ENCODE measurements at regions not wholly inside any gene's neighbourhood (a gene's known extent, or its start where the extent isn't known, plus 50 kb on each side); places are given as distances from the start of the nearest gene placed in this dataset.
"Not testable (repeated sequence)": the region's sequence is repeated elsewhere in the genome, so short reads cannot be mapped to it uniquely, and the experiment has no call there.

DNA sequence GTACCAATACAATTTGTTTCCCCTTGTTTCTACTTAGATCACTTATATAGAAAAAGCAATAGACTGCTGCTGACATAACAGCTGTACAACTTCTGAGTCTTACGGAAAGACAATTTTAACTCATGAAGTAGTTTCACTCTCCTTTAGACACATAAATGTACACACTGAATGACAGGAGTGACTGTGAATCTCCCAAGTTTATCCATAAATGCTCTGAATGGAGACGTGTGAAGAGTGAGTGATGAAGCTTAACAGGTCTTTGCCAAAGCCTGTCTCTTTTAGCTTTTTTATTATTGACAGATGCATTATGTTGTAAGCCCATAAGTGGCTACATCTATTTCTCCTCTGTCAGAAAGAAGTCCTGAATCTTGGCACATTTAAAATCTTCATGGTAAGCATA lies 265.9 kb downstream of the TRIM36 start:
- no peak for DNase-seq (ENCODE audit: low read depth in 2 of 2)
- no peak for TF ChIP-seq CTCF (IDR thresholded peaks at IDR 0.05; ENCODE audit: low read depth, low read length)
- no peak overlapping the region for H3K4me3 ChIP-seq (replicated peaks in 1 of 2; ENCODE audit: low read depth in 2 of 2, low read length in 2 of 2)

GRCh38 chr5:114898602-114899001 lies 271.1 kb downstream of the TRIM36 start:
- TF ChIP-seq CTCF (IDR thresholded peaks at IDR 0.05; ENCODE audit: low read depth, low read length) = no peak
- DNase-seq (ENCODE audit: low read depth in 2 of 2) = no peak
- no peak overlapping the region for H3K4me3 ChIP-seq (replicated peaks in 1 of 2; ENCODE audit: low read depth in 2 of 2, low read length in 2 of 2)

DNA sequence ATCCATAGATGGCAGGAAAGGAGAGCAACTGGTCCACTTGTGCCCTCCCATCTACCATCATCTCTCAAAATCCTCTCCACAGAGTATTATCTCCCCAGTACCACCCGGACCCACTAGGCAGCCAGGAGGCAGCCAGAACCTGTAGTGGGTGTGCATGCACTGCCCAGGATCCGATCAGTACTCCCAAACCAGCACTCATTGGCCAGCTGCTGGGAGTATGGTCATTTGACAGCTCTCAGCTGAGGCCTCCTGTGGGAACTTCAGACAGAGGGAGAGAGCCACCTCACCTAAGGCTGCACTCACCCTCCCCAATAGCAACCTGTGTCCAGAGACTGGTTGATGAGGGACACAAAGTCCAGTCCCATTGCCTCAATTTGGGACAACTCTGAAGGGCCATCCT lies 286.0 kb downstream of the TRIM36 start:
- DNase-seq (ENCODE audit: low read depth in 2 of 2) = no peak
- no peak for TF ChIP-seq CTCF (IDR thresholded peaks at IDR 0.05; ENCODE audit: low read depth, low read length)

GRCh38 chr5:114859438-114859735 lies 310.3 kb downstream of the TRIM36 start:
- H3K4me3 ChIP-seq (replicated peaks in 1 of 2; ENCODE audit: low read depth in 2 of 2, low read length in 2 of 2) = no peak overlapping the region
- TF ChIP-seq CTCF (IDR thresholded peaks at IDR 0.05; ENCODE audit: low read depth, low read length) = no peak
- no peak for DNase-seq (ENCODE audit: low read depth in 2 of 2)

More for the DNA sequence above, 286.0 kb downstream of the TRIM36 start:
- H3K4me3 ChIP-seq (replicated peaks in 1 of 2; ENCODE audit: low read depth in 2 of 2, low read length in 2 of 2) = no peak overlapping the region

- DNase-seq (ENCODE audit: low read depth in 2 of 2) = no peak
- no peak for TF ChIP-seq CTCF (IDR thresholded peaks at IDR 0.05; ENCODE audit: low read depth, low read length)
- no peak overlapping the region for H3K4me3 ChIP-seq (replicated peaks in 1 of 2; ENCODE audit: low read depth in 2 of 2, low read length in 2 of 2)
Observed at GRCh38 chr5:114858665-114859437, 310.9 kb downstream of the TRIM36 start.

GRCh38 chr5:114857941-114858551 lies 311.7 kb downstream of the TRIM36 start:
- TF ChIP-seq CTCF (IDR thresholded peaks at IDR 0.05; ENCODE audit: low read depth, low read length) = no peak
- no peak overlapping the region for H3K4me3 ChIP-seq (replicated peaks in 1 of 2; ENCODE audit: low read depth in 2 of 2, low read length in 2 of 2)
- no peak for DNase-seq (ENCODE audit: low read depth in 2 of 2)

DNA sequence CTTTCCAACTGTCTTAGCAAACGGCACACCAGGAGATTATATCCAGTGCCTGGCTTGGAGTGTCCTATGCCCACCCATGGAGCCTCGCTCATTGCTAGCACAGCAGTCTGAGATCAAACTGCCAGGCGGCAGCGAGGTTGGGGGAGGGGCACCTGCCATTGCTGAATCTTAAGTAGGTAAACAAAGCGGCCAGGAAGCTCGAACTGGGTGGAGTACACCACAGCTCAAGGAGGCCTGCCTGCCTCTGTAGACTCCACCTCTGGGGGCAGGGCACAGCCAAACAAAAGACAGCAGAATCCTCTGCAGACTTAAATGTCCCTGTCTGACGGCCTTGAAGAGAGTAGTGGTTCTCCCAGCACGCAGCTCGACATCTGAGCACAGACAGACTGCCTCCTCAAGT lies 325.0 kb downstream of the TRIM36 start:
- DNase-seq (ENCODE audit: low read depth in 2 of 2); H3K4me3 ChIP-seq (replicated peaks in 1 of 2; ENCODE audit: low read depth in 2 of 2, low read length in 2 of 2): not testable (repeated sequence)
